Ishikawa (cell line): ENCODE measurements at regions not wholly inside any gene's neighbourhood (a gene's known extent, or its start where the extent isn't known, plus 50 kb on each side); places are given as distances from the start of the nearest gene placed in this dataset.

Experiments used
- CEBPB ChIP-seq: IDR thresholded peaks from 2 replicates; pipeline ENCODE4 v1.6.1; 2012
- EP300 ChIP-seq: IDR thresholded peaks from 2 replicates; pipeline ENCODE4 v1.6.1; 2012; ENCODE audit warnings: borderline replicate concordance
- FOXM1 ChIP-seq: IDR thresholded peaks from 2 replicates; pipeline ENCODE4 v1.6.1; 2012; ENCODE audit warnings: low read depth, borderline replicate concordance
- TAF1 ChIP-seq: IDR thresholded peaks from 2 replicates; pipeline ENCODE4 v1.6.1; 2012; ENCODE audit warnings: low read depth, mild to moderate bottlenecking
- YY1 ChIP-seq: IDR thresholded peaks from 2 replicates; pipeline ENCODE4 v1.6.1; 2012; ENCODE audit warnings: low read depth
- TF ChIP-seq, protein P1 (sequence below): IDR thresholded peaks from 2 replicates; pipeline ENCODE4 v1.6.1; 2012; ENCODE audit warnings: low read depth, mild to moderate bottlenecking
- TF ChIP-seq, protein P2 (sequence below): IDR thresholded peaks from 2 replicates; pipeline ENCODE4 v1.6.1; 2012

DNA sequence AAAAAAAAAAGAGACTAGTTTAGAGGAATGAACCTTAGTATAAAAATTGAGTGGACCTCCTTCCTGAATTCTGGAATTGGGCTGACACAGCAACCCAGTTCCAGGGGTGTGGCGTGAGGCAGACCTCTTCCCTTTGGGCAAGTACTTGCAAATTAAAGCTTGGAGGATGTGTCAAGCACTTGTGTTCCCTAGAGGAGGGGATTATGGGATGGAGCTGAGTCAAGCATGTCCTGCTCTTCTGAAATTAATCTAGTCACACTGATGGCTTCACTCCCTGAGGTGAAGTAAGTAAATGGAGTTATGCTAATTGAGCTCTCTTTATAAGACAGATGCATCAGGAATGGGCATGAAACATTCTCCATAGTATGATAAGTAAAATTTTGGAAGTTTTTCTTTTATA, 107.7 kb upstream of the HTR2A start:
- TF ChIP-seq EP300 (no peak), TAF1 (no peak), YY1 (no peak), FOXM1 (no peak), CEBPB (no peak)
- TF ChIP-seq, protein P1, sequence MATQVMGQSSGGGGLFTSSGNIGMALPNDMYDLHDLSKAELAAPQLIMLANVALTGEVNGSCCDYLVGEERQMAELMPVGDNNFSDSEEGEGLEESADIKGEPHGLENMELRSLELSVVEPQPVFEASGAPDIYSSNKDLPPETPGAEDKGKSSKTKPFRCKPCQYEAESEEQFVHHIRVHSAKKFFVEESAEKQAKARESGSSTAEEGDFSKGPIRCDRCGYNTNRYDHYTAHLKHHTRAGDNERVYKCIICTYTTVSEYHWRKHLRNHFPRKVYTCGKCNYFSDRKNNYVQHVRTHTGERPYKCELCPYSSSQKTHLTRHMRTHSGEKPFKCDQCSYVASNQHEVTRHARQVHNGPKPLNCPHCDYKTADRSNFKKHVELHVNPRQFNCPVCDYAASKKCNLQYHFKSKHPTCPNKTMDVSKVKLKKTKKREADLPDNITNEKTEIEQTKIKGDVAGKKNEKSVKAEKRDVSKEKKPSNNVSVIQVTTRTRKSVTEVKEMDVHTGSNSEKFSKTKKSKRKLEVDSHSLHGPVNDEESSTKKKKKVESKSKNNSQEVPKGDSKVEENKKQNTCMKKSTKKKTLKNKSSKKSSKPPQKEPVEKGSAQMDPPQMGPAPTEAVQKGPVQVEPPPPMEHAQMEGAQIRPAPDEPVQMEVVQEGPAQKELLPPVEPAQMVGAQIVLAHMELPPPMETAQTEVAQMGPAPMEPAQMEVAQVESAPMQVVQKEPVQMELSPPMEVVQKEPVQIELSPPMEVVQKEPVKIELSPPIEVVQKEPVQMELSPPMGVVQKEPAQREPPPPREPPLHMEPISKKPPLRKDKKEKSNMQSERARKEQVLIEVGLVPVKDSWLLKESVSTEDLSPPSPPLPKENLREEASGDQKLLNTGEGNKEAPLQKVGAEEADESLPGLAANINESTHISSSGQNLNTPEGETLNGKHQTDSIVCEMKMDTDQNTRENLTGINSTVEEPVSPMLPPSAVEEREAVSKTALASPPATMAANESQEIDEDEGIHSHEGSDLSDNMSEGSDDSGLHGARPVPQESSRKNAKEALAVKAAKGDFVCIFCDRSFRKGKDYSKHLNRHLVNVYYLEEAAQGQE, result no peak
- TF ChIP-seq, protein P2, sequence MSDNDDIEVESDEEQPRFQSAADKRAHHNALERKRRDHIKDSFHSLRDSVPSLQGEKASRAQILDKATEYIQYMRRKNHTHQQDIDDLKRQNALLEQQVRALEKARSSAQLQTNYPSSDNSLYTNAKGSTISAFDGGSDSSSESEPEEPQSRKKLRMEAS, result no peak
